IPS-NIHi7 (cell line): ENCODE measurements at regions not wholly inside any gene's neighbourhood (a gene's known extent, or its start where the extent isn't known, plus 50 kb on each side); places are given as distances from the start of the nearest gene placed in this dataset.

Experiments used
- DNase-seq: peaks from one replicate; pipeline ENCODE4 v3.0.0; 2012; ENCODE audit warnings: mixed read lengths; ENCODE audit errors: extremely low spot score

DNA sequence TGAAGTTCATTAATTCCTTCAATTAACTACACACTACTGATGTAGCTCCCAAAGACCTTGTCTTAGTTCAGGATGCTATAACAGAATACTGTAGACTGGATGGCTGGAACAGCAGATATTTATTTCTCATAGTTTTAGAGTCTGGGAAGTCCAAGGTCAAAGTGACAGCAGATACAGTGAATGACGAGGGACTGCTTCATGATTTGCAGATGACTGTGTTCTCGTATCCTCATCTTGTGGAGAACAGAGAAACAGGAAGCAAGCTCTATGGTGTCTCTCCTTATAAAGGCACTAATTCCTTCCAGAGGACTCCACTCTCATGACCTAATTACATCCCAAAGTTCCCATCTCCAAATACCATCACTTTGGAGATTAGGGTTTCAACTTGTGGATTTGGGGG is 65.6 kb upstream of the MAP1B start:
- DNase-seq = no peak

DNA sequence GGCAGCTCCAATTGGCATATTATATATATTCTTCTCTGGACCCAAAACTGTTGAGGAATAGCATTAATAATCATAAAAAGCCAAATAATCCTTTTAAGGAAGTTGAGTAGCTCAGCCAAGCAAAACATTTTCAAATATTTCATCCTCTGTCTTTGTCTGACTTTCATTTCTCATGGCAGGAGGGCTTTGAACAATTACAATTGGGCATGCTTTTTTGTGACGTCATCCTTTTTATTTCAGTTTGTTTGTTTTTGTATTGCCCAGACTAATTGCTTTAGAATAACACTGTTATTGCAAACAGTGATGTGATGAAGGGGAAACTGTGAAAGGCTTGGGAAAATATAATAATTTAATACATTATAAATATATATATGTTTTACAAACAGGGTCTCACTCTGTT is 65.2 kb upstream of the MAP1B start:
- DNase-seq = no peak

DNA sequence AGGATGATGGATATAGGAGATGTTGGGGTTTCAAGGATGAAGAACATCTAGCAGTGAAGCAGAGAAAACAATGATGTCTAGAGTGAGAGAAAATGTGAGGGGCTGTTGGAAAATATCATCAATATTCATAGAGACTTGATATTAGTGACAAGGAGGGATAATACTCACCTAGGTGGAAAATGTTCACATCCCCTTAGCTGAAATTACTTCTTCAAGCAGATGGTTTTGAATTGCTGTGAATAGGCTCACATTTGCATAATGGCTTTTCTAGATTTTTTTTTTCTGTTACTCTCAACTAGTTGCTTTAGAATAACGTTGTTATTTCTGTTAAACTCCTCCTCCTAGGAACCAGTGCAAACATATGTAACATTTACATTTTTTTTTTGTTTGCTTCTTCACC is 61.6 kb upstream of the MAP1B start:
- DNase-seq = no peak

- DNase-seq = no peak
Observed at GRCh38 chr5:72046106-72046505, 61.2 kb upstream of the MAP1B start.

GRCh38 chr5:72055636-72056035 is 51.6 kb upstream of the MAP1B start:
- no peak for DNase-seq
